ENCODE measurements at regions not wholly inside any gene's neighbourhood (a gene's known extent, or its start where the extent isn't known, plus 50 kb on each side); places are given as distances from the start of the nearest gene placed in this dataset.

- TF ChIP-seq CTCF (IDR thresholded peaks at IDR 0.05): no peak
- no peak overlapping the region for H3K27ac ChIP-seq
- H3K27me3 ChIP-seq: no peaks in the 10 kb centered on the region
- no peaks in the 10 kb centered on the region for H3K9me3 ChIP-seq
- no peaks in the 10 kb centered on the region for H3K4me1 ChIP-seq
- DNase-seq (ENCODE audit: low spot score): no peak
- no peaks in the 10 kb centered on the region for H3K36me3 ChIP-seq
- no peak overlapping the region for H3K4me3 ChIP-seq
These were observed 673.0 kb upstream of the LMO3 start for GRCh38 chr12:17278946-17279345.

- no peaks in the 10 kb centered on the region for H3K36me3 ChIP-seq
- no peak overlapping the region for H3K4me3 ChIP-seq
- no peak for TF ChIP-seq CTCF (IDR thresholded peaks at IDR 0.05)
- DNase-seq (ENCODE audit: low spot score): no peak
- H3K9me3 ChIP-seq: no peaks in the 10 kb centered on the region
- no peaks in the 10 kb centered on the region for H3K27me3 ChIP-seq
- H3K27ac ChIP-seq: no peak overlapping the region
- H3K4me1 ChIP-seq: no peaks in the 10 kb centered on the region
These were observed 670.2 kb upstream of the LMO3 start for GRCh38 chr12:17276196-17276595.

- DNase-seq (ENCODE audit: low spot score): no peak
- TF ChIP-seq CTCF (IDR thresholded peaks at IDR 0.05): no peak
- no peaks in the 10 kb centered on the region for H3K4me1 ChIP-seq
These were observed 660.9 kb upstream of the LMO3 start for GRCh38 chr12:17266856-17267255.

GRCh38 chr12:17264603-17265002 lies 658.6 kb upstream of the LMO3 start:
- Histone ChIP-seq H3K4me1 (no peaks in the 10 kb centered on the region), H3K9me3 (no peaks in the 10 kb centered on the region), H3K27me3 (no peaks in the 10 kb centered on the region), H3K4me3 (no peak overlapping the region), H3K36me3 (no peaks in the 10 kb centered on the region), H3K27ac (no peak overlapping the region)
- no peak for TF ChIP-seq CTCF (IDR thresholded peaks at IDR 0.05)
- DNase-seq (ENCODE audit: low spot score): no peak

More at GRCh38 chr12:17266856-17267255, 660.9 kb upstream of the LMO3 start:
- H3K27ac ChIP-seq: no peak overlapping the region
- H3K9me3 ChIP-seq: no peaks in the 10 kb centered on the region
- no peaks in the 10 kb centered on the region for H3K27me3 ChIP-seq
- no peaks in the 10 kb centered on the region for H3K36me3 ChIP-seq
- H3K4me3 ChIP-seq: no peak overlapping the region

- no peaks in the 10 kb centered on the region for H3K27me3 ChIP-seq
- peaks cover 0 to 8% of the 10 kb centered on the region in 2 donors for H3K9me3 ChIP-seq
- H3K36me3 ChIP-seq: no peaks in the 10 kb centered on the region
- no peaks in the 10 kb centered on the region for H3K4me1 ChIP-seq
- TF ChIP-seq CTCF (IDR thresholded peaks at IDR 0.05): no peak
- no peak overlapping the region for H3K27ac ChIP-seq
- H3K4me3 ChIP-seq: no peak overlapping the region
- no peak for DNase-seq (ENCODE audit: low spot score)
These were observed 633.9 kb upstream of the LMO3 start for GRCh38 chr12:17239874-17240273.

GRCh38 chr12:17235996-17236395 lies 630.0 kb upstream of the LMO3 start:
- Histone ChIP-seq H3K27ac (no peak overlapping the region), H3K9me3 (no peaks in the 10 kb centered on the region), H3K36me3 (no peaks in the 10 kb centered on the region), H3K27me3 (no peaks in the 10 kb centered on the region), H3K4me3 (no peak overlapping the region), H3K4me1 (no peaks in the 10 kb centered on the region)
- no peak for TF ChIP-seq CTCF (IDR thresholded peaks at IDR 0.05)
- DNase-seq (ENCODE audit: low spot score): no peak
